Loucy (cell line): ENCODE measurements at regions not wholly inside any gene's neighbourhood (a gene's known extent, or its start where the extent isn't known, plus 50 kb on each side); places are given as distances from the start of the nearest gene placed in this dataset.
"Not testable (repeated sequence)": the region's sequence is repeated elsewhere in the genome, so short reads cannot be mapped to it uniquely, and the experiment has no call there.

Source experiments
- H2AFZ ChIP-seq: fragments of 200-600 bp; sonication (generic); 2 replicates; pipeline ENCODE4 v1.6.0; 2016; ENCODE audit warnings: antibody characterized with exemption, mild to moderate bottlenecking, low read length, moderate library complexity
- H3F3A ChIP-seq: fragments of 200-600 bp; 2 replicates; pipeline ENCODE4 v1.6.0; 2016; ENCODE audit warnings: antibody characterized with exemption, low read depth, mild to moderate bottlenecking
- H3K27me3 ChIP-seq: fragments of 200-600 bp; sonication (generic); 2 replicates; pipeline ENCODE4 v1.6.1; 2014; ENCODE audit warnings: low read length, mild to moderate bottlenecking; ENCODE audit not compliant: insufficient read depth, poor library complexity, severe bottlenecking
- H3K36me3 ChIP-seq: fragments of 200-600 bp; sonication (generic); 2 replicates; pipeline ENCODE4 v1.6.1; 2016; ENCODE audit warnings: low read length; ENCODE audit not compliant: insufficient read depth
- H3K4me1 ChIP-seq: fragments of 200-600 bp; sonication (generic); 2 replicates; pipeline ENCODE4 v1.5.1; 2014; ENCODE audit warnings: low read length, mild to moderate bottlenecking; ENCODE audit not compliant: insufficient read depth, poor library complexity, severe bottlenecking
- H3K4me2 ChIP-seq: fragments of 200-600 bp; sonication (generic); 2 replicates; pipeline ENCODE4 v1.6.0; 2014; ENCODE audit warnings: antibody characterized with exemption, low read length, low read depth, mild to moderate bottlenecking; ENCODE audit not compliant: poor library complexity, severe bottlenecking
- H3K4me3 ChIP-seq: fragments of 200-600 bp; sonication (generic); 2 replicates; pipeline ENCODE4 v1.5.1; 2014; ENCODE audit warnings: low read length, mild to moderate bottlenecking, mixed read lengths; ENCODE audit not compliant: poor library complexity, severe bottlenecking
- H3K79me2 ChIP-seq: fragments of 200-600 bp; sonication (generic); 2 replicates; pipeline ENCODE4 v1.6.1; 2014; ENCODE audit warnings: low read length; ENCODE audit not compliant: insufficient read depth
- H3K9ac ChIP-seq: fragments of 200-600 bp; sonication (generic); 2 replicates; pipeline ENCODE4 v1.6.0; 2014; ENCODE audit warnings: mild to moderate bottlenecking, low read depth, low read length, moderate library complexity; ENCODE audit not compliant: poor library complexity, severe bottlenecking
- H3K9me2 ChIP-seq: fragments of 200-600 bp; sonication (generic); replicated peaks from 2 replicates; pipeline ENCODE4 v1.6.1; 2016; ENCODE audit warnings: low read depth, low read length, mixed read lengths
- H3K9me3 ChIP-seq: fragments of 200-600 bp; sonication (generic); 2 replicates; pipeline ENCODE4 v1.6.1; 2014; ENCODE audit warnings: mild to moderate bottlenecking, antibody characterized with exemption, low read length, low read depth; ENCODE audit not compliant: insufficient read depth
- H4K20me1 ChIP-seq: fragments of 200-600 bp; sonication (generic); 2 replicates; pipeline ENCODE4 v1.6.0; 2014; ENCODE audit warnings: antibody characterized with exemption, low read length, mild to moderate bottlenecking; ENCODE audit not compliant: insufficient read depth, poor library complexity, severe bottlenecking
- CTCF ChIP-seq: fragments of 200-600 bp; sonication (generic); conservative IDR thresholded peaks from 2 replicates; pipeline ENCODE4 v1.5.1; 2014; ENCODE audit warnings: mild to moderate bottlenecking, antibody characterized with exemption, low read length
- EZH2phosphoT487 ChIP-seq: fragments of 200-600 bp; IDR thresholded peaks from 2 replicates; pipeline ENCODE4 v1.6.1; 2018; ENCODE audit warnings: antibody characterized with exemption, mild to moderate bottlenecking, moderate library complexity, borderline replicate concordance

DNA sequence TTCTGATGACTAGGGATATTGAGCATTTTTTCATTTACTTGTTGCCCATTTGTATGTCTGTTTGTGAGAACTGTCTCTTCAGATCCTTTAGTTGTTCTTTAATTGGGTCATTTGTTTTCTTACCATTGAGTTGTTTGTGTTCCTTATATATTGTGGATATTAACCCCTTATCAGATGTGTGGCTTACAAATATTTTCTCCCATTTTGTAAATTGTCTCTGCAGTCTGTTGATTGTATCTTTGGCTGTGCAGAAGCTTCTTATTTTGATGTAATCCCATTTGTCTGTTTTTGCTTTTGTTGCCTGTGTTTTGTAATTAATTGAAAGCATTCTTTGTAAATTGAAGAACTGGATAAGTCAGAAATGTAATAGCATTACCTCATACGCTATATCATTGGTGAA, 459.1 kb upstream of the FOXG1 start:
- H3K9me3 ChIP-seq: no peaks in the 10 kb centered on the region
- no peaks in the 10 kb centered on the region for H3K27me3 ChIP-seq
- 0 out of 2 replicates have a peak, but pooled peaks cover 4% of the 10 kb centered on the region for H3K9me2 ChIP-seq
- no peaks in the 10 kb centered on the region for H3K79me2 ChIP-seq
- no peak overlapping the region for H2AFZ ChIP-seq
- H3K9ac ChIP-seq: no peak overlapping the region
- no peaks in the 10 kb centered on the region for H3F3A ChIP-seq
- H3K36me3 ChIP-seq: no peaks in the 10 kb centered on the region
- H3K4me2 ChIP-seq: no peak overlapping the region
- TF ChIP-seq EZH2phosphoT487: no peak
- no peak for TF ChIP-seq CTCF
- no peaks in the 10 kb centered on the region for H4K20me1 ChIP-seq
- H3K4me1 ChIP-seq: no peaks in the 10 kb centered on the region
- H3K4me3 ChIP-seq: no peak overlapping the region

DNA sequence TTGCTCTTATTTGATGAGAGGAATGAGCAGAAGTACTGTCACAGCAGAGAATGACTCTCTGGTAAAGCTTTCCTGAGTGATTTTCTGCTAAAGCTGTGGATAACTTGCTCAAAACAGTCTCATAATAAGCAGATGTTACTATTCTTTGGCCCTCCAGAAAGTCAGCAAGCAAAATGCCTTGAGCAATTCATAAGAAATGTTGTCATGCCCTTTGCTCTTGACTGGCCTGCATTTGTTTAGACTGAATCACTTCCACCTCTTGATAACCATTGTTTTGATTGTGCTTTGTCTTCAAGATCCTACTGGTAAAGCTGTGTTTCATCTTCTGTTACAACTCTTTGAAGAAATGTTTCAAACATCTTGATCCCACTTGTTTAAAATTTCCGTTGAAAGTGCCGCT, 457.9 kb upstream of the FOXG1 start:
- Histone ChIP-seq H4K20me1 (no peaks in the 10 kb centered on the region), H3K4me1 (no peaks in the 10 kb centered on the region), H3K9me3 (no peaks in the 10 kb centered on the region), H3F3A (no peaks in the 10 kb centered on the region), H3K27me3 (no peaks in the 10 kb centered on the region), H3K9me2 (0 out of 2 replicates have a peak, but pooled peaks cover 4% of the 10 kb centered on the region), H3K4me2 (no peak overlapping the region), H3K9ac (no peak overlapping the region), H2AFZ (no peak overlapping the region), H3K79me2 (no peaks in the 10 kb centered on the region), H3K36me3 (no peaks in the 10 kb centered on the region), H3K4me3 (no peak overlapping the region)
- no peak for TF ChIP-seq EZH2phosphoT487
- no peak for TF ChIP-seq CTCF

- not testable (repeated sequence) for H3K36me3 ChIP-seq, H3K4me1 ChIP-seq, H3K4me3 ChIP-seq, H4K20me1 ChIP-seq, H3K9me2 ChIP-seq, H3K79me2 ChIP-seq, H3K9ac ChIP-seq, H3K9me3 ChIP-seq, H3F3A ChIP-seq, H2AFZ ChIP-seq, H3K27me3 ChIP-seq, H3K4me2 ChIP-seq
These were observed 448.5 kb upstream of the FOXG1 start for GRCh38 chr14:28317890-28318675.
